Stimulated activated CD8-positive, alpha-beta memory T cell treated with anti-CD3 and anti-CD28 coated beads, Interleukin-7, amount 100 ng/mL, for 48 hours (primary cell): ENCODE measurements at regions not wholly inside any gene's neighbourhood (a gene's known extent, or its start where the extent isn't known, plus 50 kb on each side); places are given as distances from the start of the nearest gene placed in this dataset.
A peak's percentile ranks its signal among the peaks of the same experiment; 100 is the strongest.
"Not testable (repeated sequence)": the region's sequence is repeated elsewhere in the genome, so short reads cannot be mapped to it uniquely, and the experiment has no call there.

Experiments used
- DNase-seq, 2 donors: peaks; one replicate each; pipeline ENCODE4 v3.0.0-alpha.2; 2020; ENCODE audit warnings: low read depth in 1 of 2; ENCODE audit errors: extremely low read depth in 1 of 2

- DNase-seq = not testable (repeated sequence)
These were observed 52.6 kb upstream of the KIF26B start for GRCh38 chr1:245102149-245102548.

- no peak for DNase-seq
These were observed 55.4 kb upstream of the KIF26B start for GRCh38 chr1:245099401-245099800.

- no peak for DNase-seq
These were observed 55.9 kb upstream of the KIF26B start for GRCh38 chr1:245098924-245099323.

- DNase-seq = no peak
These were observed 58.3 kb upstream of the KIF26B start for GRCh38 chr1:245096311-245097066.

DNA sequence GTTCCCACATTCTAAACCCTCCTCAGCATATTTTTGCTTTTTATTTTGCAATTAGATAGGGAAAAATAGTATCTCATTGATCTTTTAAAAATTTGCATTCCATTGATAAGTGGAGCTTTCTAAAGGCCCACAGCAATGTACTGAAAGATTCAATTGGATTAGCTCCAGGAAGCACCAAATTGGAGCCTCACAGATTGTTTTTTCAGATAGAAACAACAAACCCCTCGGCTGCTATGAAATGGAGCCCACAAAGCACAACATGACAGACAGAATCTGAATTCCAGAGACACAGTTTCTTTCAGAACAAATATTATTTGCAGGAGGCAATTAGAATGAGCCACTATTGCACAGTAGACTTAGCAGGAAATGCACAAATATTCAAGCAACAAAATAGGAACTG lies 58.9 kb upstream of the KIF26B start:
- no peak for DNase-seq

GRCh38 chr1:245094954-245095353 lies 59.8 kb upstream of the KIF26B start:
- no peak for DNase-seq

DNA sequence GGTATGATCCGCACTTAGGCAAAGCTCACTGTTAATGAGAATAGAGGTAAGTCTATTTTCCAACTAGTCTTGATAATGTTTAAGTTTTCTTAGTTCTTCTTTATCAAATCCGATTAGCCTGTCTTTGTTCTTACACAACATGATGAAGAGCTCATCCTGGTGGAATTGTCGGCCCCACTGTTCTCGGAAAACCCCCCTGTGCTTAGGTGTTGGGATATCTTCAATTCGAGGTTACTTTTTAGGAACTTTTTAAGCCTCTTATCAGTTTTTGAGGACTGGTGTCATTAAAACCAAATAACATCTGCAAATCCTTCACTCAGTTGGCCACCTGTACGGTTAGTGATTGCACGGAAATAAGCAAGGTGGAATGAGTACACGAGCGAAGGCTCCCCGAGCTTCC lies 60.7 kb upstream of the KIF26B start:
- no peak for DNase-seq

DNA sequence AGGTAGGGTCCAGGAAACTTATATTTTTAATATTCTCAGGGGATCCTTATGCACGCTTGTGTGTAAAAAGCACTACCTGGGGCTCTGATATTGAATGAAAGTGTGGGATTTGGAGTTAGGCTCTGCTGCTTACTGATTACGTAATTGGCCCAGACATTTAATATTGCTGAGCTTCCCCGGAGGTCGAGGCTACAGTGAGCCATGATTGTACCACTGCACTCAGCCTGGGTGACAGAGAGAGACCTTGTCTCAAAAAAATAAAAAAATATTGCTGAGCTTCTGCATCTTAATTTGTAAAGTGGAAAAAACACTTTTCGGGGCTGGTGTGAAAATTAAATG lies 62.2 kb upstream of the KIF26B start:
- no peak for DNase-seq

DNA sequence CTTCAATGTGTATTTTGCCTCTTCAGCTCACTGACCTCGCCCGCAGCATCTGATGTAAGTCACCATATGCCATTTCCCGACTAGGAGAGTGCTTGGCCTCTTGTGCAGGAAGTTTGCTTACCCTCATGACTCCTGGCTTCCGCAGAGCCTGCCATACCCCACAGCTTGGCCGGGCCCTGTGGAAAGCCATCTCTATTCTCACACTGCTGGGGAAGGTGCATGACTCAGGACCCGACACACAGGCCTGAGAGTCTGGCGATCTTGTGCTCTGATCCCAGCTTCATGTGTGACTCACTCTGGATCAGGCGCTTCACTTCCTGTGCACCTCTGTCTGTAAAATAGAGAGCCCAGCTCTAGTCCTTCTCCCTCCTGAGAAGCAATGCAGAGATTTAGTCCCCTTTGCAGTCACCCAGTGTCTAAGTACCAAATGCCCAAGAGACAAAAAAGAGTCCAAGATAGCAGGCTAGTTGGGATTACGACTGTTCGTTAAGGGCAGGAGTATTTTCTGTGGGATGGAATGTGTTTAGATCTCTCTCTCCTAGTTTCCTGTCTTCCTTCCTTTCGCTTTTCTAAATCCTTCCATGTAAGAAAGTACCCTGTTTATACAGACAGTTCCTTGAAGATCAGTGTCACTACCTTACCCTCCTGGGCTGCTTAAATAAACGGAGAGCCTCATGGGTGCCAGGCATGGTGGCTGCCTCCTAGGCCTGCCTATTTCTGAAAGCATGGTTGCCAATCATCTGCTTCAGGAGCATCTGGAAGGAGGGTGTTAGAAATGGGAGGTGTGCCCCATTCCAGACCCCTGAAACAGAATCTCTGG lies 62.8 kb upstream of the KIF26B start:
- DNase-seq = no peak

DNA sequence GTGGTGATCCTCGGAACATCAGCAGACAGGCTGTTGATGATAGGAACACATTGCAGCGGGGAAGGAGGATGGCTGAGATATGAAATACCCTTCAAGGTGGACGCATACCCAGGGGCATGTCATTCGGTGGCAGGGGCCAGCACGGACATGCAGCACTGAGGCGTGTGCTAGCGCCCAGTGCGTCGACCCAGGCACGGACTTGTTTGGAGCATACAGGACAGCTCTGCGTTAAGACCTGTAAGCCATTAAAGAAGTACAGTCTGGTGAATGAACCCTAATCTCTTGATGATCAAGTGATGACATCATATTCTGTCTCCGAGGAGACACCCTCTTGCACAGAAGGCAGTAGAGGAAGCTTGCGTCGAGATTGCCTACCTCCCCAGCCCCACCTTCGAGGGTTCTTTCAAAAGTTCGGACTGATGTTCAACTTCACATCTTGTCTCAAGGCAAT lies 63.6 kb upstream of the KIF26B start:
- no peak for DNase-seq

- no peak for DNase-seq
These were observed 64.2 kb upstream of the KIF26B start for GRCh38 chr1:245090491-245091090.

DNA sequence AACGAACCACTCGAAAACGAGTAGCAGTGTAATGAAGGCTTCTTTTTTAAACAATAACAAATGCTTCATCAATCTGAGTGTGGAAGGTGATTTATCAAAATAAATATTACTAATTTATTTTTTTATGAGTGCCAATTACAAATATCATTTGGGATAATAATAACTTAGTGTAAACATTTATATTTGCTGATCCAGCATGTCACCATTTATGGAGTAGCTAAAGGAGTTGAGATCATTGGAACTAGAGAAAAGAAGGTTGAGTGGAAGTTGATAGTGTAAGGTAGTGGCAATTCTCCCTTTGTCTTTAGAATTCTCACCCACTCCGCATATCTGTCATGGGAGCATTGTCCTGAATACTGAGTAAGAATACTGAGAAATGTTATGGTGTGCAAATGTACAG lies 67.1 kb upstream of the KIF26B start:
- DNase-seq = no peak

- DNase-seq = no peak
These were observed 68.3 kb upstream of the KIF26B start for GRCh38 chr1:245086389-245086969.

DNA sequence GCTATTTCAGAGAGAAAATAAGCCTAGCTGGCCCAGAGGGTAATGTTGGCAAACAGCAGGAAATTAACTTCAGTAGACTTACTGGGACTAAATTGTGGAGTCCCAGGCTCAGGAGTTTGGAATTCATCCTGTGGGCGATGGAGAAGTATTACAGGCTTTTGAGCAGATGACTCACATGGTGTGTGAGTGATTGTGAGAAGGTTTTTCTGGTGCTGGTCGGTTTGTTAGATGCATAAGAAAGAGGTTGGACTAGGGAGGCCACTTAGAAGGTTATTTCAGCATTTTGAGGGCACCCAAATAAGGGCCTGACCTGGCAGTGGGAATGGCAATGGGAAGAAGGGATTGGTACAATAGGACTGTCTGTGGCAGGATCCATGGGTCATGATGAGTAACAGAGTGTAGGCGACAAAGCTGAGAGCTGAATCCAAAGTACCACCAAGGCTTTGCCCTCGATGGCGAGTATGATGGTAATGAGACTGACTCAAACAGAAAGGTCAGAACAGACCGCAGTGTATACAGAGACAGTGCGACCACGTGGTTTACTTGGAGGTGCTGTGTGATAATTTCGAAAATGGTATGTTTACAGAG lies 69.2 kb upstream of the KIF26B start:
- DNase-seq = peak in 1 of 2 donors; percentile 5

GRCh38 chr1:245084551-245084950 lies 70.2 kb upstream of the KIF26B start:
- DNase-seq = no peak

DNA sequence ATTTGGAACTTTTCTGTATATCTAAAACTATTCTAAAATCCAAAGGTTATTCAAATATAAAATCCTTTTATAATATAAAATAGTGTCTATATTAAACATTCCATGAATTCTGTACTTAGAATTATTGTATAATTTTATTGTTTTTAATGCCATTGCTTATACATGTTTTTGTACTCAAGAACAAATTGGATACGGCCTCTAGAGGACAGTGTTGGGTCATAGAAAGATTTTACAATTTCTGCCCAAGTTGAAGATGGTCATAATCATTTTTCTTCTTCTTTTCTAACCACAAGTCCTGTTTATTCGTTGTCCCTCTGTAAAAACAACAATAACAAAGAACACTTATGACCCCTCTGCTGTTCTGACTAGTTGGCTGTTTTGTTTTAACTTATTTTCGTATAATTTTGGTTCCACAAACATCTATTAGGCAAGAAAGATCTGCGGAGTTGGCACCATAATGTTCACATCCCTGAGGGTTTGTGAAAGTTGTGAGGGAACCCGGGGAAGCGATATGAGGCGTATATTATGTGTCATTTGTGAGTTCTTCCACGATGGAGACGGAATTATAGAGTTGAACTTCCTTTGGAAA lies 75.7 kb upstream of the KIF26B start:
- no peak for DNase-seq

- DNase-seq = no peak
These were observed 79.9 kb upstream of the KIF26B start for GRCh38 chr1:245074898-245075297.

- DNase-seq = no peak
These were observed 80.5 kb upstream of the KIF26B start for GRCh38 chr1:245074232-245074747.

DNA sequence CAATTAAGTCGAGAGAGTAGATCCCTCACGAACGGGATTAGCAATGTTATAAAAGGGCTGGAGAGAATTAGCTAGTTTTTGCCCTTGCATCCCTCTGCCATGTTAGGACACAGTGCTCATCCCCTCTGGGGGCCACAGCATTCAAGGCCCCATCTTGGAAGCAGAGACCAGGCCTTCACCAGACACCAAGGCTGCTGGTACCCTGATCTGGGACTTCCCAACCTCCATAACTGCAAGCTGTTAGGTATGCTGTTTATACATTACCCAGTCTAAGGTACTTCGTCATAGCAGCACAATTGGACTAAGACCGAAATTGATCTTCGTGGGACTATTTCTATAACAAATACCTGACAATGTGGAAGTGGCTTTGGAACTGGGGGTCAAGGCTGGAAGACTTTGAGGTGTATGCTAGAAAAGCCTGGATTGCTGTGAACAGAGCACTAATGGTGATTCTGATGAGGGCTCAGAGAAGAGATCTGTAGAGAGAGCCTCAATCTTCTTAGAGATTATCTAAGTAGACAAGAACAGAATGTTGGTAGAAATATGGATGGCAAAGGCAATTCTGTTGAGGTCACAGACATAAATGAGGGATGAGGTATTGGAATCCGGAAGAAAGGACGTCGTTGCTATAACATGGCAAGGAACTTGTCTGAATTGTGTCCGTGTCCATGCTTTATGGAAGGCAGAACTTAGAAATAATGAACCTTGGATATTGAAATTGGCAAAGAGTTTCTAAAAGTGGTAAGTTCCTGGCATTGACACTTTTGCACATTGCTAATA lies 83.8 kb upstream of the KIF26B start:
- DNase-seq = no peak

DNA sequence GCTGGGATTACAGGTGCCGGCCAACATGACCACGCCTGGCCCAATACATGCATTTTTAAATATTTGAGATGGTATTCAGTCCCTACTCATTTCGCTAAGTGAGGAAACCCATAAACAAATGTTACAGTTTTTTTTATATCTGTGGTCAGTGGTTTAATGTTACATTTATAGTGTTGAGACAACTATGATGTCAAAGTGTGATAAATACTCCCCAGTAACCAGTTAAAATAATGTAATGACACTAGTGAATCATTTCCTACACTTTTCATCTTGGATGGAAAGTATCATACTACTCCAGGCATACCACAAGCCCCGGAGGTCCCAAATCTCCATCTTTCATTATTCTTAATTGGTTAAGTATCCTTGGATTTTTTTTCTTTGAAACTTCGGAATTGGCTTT lies 87.5 kb upstream of the KIF26B start:
- DNase-seq = no peak
